ENCODE measurements at regions not wholly inside any gene's neighbourhood (a gene's known extent, or its start where the extent isn't known, plus 50 kb on each side); places are given as distances from the start of the nearest gene placed in this dataset.
"Not testable (repeated sequence)": the region's sequence is repeated elsewhere in the genome, so short reads cannot be mapped to it uniquely, and the experiment has no call there.

DNA sequence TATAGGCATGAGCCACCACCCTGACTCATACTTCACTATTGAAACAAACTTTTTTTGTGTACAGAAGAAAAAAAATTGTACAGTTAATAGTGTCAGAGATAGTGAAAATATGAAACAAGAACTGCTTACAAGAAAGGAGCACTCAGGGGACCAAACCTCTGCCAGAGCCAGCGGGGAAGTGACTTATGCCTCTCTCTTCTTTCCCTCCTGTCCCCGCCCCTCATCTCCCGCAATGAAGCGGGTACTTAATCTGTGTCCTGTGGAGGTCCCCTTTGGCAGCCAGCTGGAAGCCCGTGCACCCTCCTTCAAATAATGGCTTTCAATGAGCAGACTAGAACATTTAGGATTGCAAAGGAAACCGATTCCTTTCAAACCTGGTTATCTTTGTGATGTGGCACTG, 51.5 kb downstream of the PPIAL4A start:
- not testable (repeated sequence) for DNase-seq

DNA sequence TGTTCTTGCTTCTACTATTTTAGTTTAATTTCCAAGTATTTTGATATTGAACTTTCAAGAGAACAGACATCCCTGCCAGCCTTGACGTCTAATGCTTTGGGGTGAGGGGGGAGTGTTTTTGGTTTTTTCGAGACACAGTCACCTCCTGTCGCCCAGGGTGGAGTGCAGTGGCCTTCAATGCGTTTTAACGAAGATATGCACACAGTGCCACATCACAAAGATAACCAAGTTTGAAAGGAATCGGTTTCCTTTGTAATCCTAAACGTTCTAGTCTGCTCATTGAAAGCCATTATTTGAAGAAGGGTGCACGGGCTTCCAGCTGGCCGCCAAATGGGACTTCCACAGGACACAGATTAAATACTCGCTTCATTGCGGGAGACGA, 52.3 kb downstream of the PPIAL4A start:
- DNase-seq, result not testable (repeated sequence)

GRCh38 chr1:120942218-120942944, 52.8 kb downstream of the PPIAL4A start:
- DNase-seq, result peak; percentile 81

DNA sequence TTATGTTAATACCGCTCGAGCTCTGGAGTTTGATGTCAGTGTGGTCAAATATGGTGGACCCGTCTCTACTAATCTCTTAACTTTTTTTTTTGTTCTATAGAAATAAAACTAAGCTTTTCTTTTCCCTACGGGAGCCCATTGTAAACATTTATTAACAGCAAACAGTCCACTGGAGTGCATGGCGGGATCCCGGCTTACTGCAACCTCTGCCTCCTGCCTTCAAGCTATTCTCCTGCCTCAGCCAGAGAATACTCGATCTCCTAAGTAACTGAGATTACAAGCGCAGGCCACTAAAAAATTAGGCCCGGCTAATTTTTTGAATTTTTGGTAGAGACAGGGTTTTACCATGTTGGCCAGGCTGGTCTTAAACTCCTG, 53.4 kb downstream of the PPIAL4A start:
- not testable (repeated sequence) for DNase-seq

DNA sequence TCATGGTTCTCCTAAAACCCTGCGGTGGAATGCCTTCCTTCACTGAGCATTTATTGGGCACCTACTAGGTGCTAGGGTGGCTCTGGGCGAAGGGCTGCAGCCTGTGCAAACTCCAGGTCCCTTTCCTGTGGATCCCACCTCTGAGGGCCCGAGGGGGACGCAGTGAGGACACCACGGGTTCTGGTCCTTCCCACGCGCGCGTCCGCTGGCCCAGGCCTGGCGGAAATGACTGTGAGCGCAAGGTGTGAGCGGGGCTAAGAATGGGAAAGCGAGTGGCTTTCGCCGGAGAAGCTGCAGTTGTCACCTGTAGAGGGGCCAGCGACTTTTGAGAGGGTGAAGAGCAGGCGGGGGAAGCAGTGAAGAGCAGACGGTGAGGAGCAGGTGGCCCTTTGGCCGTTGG, 55.1 kb downstream of the PPIAL4A start:
- not testable (repeated sequence) for DNase-seq

DNA sequence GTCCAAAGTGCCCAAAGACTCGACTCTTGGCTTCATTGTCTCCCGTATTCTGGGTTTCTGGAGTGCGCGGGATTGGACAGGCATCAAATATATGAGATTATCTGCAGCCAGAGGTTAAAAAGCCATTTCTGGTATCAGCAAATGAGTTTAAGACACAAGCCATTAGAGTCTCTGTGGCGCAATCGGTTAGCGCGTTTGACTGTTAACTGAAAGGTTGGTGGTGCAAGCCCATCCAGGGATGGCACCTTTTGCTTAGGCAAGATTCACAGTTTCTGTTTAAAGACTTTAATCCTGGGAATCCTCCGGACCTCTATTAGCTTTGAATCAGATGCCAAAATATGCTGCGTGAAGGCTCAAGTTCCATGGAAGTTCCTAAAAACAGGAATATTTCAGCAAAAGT, 55.6 kb downstream of the PPIAL4A start:
- DNase-seq, result not testable (repeated sequence)

DNA sequence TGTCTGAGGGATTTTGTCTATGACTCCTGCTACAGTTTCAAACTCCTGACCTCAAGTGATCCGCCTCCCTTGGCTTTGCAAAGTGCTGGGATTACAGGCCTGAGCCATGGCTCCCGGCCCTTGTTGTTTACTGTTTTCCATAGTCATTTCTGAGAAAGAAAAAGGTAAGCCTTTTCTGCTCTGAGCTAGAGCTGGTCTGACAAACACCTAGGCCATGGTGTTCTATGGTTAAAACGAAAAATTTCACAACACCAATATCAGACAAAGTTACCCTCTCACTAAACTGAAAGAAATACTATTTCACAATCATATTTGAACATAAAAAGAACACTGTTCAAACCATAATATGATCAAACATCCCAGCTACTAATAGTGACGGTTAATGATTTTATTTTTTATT, 57.5 kb downstream of the PPIAL4A start:
- DNase-seq, result not testable (repeated sequence)

GRCh38 chr1:120949724-120950123, 60.2 kb downstream of the PPIAL4A start:
- not testable (repeated sequence) for DNase-seq

DNA sequence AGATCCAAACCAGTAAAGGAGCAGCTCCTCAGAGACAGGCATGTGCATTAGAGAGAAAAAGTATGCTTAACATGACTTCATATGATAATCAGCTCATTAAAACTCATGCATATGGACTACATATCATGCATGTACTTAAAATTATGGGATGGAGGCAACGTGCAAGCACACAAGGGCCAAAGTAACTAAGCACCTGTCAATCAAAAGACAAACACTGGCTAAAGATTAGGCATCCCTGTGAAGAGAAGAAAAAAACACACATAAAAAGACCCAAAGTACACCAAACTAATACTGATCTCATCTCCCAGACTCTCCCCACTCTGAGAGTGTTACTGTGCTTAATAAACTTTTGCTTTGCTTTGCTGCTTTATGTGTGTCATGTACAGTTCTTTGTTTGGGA, 61.1 kb downstream of the PPIAL4A start:
- DNase-seq, result not testable (repeated sequence)

DNA sequence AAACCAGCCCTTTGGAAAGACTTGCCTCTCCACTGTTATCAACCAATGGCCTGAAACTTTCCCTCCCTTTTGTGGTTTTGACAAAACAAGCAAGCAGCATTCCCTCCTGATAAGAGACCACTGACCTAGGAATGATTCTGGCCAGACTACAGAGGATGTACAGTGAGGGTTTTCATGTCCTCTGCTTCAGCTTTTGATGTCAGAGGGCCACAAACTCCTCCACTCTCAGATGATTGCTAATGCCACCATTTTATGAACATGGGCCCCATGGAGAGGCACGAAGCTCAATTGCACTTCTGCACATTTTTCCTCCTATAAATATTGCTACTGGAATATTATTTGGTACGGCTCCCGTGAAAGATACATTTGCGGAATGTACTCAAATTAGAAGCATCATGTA, 61.5 kb downstream of the PPIAL4A start:
- DNase-seq, result not testable (repeated sequence)

DNA sequence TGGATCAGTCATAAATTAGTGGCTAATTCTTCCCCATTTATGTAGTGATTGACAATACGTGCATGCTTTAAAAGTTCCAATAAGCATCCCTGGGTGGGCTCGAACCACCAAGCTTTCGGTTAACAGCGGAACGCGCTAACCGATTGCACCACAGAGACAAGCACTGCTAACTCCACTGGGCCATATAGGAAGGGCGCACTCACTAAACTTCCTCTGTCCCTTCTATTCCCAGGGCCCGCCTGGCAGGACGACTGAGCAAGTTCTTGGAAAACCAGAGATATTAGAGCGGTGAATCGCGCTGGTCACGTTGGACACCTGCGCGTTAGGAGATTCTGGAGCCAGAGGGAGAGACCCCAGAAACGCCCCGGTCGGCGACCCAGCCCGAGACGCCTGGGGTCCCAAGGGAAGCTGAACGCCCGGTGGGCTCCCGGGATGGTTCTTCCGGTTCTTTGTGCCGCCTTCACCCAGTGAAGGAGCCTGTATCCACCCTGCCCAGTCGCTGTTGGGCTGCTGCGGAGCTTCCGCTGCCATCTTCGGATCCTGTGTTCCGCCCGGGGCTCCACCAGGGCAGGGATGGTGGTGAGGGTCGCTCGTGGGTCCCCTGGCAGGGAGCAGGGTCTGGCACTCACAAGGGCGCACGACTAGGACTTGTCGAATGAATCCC, 62.8 kb downstream of the PPIAL4A start:
- DNase-seq, result not testable (repeated sequence)

DNA sequence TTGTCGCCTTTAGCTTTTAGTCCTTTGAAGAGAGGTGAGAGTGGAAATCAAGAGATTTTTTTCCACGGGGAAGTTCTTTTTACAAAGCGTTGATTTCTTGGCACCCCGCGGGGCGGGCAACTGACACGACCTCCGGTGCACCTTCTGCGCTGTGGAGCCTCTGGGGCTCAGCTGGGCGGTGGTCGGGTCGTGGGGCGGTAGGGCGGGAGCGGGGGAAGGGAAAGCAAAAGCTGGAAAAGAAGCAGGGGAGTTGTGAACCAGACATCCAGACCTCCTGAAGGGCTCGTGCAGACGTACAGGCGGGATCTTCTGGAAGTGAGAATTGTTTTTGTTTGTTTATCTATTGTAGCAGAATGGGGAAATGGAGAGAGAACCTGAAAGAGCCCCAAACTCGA, 63.3 kb downstream of the PPIAL4A start:
- DNase-seq, result not testable (repeated sequence)

- no peak for DNase-seq
Observed at GRCh38 chr1:120954736-120955135, 65.2 kb downstream of the PPIAL4A start.

- DNase-seq, result not testable (repeated sequence)
Observed at GRCh38 chr1:120955961-120956360, 66.4 kb downstream of the PPIAL4A start.

DNA sequence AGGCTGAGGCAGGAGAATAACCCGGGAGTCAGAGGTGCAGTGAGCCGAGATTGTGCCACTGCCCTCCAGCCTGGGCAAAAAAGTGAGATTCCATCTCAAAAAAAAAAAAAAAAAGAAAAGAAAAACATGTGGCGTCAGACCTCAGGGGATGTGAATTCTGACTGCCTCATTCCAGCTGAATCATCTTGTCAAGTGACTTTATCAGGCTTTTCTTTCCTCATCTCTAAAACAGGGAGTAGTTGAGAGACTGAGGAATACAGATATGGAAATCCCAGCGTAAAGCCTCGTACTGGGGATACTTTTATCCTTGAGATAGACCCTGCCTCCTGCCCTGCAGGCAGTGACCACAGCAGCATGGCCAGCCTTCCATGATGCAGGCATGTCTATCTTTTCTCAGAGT, 76.4 kb downstream of the PPIAL4A start:
- DNase-seq, result not testable (repeated sequence)

DNA sequence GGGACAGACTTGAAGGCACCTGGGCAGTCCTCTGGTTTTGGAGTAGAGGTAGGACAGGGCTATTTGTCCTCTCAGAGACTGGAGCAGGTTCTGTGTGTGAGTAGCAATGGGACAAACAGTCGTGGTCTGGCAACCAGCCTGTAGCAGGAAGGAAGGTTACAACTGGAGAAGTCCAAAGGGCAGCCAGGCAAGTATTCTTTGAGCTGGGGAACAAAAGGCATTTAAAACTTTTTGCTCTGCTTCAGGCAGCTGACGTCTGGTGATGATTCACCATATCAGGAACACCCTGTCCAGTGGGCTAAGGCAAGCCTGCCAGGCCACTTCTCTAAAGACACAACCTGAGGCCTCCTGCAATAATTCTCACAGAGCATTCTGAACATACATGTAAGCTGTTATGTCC, 83.3 kb downstream of the PPIAL4A start:
- not testable (repeated sequence) for DNase-seq

DNA sequence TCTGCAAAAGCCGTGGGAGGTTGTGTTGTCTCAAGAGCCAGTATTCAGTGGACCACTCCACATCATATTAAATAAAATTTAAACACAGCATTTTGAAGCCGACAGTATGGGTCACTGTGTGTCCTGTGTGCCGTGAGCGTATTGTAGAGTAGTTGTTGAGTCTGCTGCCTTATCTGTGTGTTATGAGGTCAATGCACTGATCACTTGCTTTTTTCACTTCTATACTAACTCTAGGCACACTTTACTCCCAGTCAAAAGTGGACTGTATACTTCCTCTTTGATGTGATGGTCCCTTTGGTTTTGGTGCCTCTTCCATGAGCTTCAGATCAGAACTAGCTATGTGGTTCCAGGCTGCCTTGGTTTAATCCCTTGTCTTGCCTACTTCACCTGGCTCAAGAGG, 84.3 kb downstream of the PPIAL4A start:
- not testable (repeated sequence) for DNase-seq

GRCh38 chr1:120977279-120977678, 87.7 kb downstream of the PPIAL4A start:
- not testable (repeated sequence) for DNase-seq

GRCh38 chr1:120981489-120982094, 92.0 kb downstream of the PPIAL4A start:
- DNase-seq, result not testable (repeated sequence)

DNA sequence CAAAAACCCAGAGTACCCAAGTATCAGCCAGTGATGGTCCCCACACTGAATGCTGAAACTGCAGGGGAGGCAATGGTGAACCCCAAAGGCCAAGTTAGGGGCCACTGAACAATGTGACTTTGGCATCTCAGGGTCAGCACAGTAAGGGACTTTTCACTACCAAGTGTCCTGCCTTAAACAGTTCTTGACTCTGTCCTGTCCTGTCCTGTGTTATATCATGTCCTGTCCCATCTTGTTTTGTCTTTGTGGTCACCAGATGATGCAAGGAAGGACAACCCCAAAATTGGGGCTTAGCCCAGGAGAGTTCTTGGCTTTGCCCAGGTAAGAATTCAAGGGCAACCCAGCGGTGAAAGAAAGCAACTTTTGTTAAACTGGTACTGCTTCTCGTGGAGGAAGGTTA, 105.0 kb downstream of the PPIAL4A start:
- DNase-seq, result not testable (repeated sequence)

- DNase-seq, result not testable (repeated sequence)
Observed at GRCh38 chr1:120995025-120995424, 105.5 kb downstream of the PPIAL4A start.

DNA sequence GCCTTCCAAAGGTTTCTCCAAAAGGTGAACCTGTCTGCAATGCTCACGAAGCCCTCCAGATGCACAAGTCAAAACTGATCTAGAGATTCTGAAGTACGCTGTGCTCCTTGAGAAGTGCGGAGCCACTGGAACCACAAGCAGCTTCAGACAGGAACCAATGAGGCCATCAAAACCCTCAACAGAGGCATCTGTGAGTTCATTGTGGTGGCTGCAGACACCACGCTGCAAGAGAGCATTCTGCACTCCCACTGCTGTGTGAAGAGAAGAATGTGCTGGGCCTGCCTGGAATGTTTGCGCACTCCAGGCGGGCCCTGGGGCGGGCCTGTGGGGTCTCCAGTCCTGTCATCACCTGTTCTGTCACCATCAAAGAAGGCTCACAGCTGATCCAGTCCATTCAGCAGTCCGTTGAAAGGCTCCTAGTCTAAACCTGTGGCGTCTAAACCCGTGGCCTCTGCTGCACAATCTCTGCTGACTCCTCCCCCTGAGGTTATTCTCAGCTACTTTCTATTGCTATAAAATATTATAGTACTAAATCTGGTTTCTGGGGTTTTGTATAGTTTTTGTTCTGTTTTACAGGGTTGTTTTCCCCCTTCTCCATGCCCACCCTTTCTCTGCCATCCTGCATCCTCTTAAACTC, 111.6 kb downstream of the PPIAL4A start:
- DNase-seq, result not testable (repeated sequence)

DNA sequence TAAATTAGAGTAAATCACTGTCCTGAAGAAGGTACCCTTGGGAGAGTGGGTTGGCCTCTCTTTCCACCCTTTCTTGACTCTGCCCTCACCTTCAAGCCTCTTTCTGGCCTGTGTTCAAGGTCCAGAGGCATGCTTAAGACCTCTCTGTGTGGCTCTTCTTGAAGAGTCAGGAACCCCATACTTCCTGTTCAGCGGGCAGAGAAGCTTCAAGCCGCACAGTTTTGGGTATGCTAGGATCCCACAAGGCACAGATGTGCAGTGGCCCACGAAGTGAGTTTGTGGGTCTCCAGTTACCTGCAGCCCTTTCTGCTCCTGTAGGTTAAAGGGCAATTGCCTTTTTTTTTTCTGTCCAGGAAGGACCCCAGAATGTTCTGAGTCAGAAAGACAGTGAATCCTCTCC, 113.7 kb downstream of the PPIAL4A start:
- DNase-seq, result not testable (repeated sequence)

DNA sequence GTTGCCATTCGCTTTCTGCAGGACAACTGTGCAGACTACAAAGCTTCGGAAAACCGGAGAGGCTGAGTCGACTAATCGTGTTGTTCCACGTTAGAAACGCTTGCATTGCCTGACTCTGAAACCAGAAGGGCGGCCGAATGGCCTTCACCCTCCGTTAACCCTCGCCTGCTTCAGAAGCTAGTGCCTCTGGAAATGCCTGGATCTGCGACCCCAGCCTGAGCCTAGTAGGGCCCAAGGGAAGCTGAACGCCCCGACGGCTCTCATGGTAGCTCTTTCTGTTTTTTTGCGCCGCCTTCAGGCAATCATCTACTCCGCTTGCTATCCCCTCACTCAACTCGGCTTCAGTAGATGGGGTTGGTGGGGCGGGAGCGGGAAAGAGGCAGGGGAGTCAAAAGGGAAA, 117.3 kb downstream of the PPIAL4A start:
- not testable (repeated sequence) for DNase-seq

All from NCI-H774 (cell line).